ENCODE measurements at regions not wholly inside any gene's neighbourhood (a gene's known extent, or its start where the extent isn't known, plus 50 kb on each side); places are given as distances from the start of the nearest gene placed in this dataset.
"Not testable (repeated sequence)": the region's sequence is repeated elsewhere in the genome, so short reads cannot be mapped to it uniquely, and the experiment has no call there.

DNA sequence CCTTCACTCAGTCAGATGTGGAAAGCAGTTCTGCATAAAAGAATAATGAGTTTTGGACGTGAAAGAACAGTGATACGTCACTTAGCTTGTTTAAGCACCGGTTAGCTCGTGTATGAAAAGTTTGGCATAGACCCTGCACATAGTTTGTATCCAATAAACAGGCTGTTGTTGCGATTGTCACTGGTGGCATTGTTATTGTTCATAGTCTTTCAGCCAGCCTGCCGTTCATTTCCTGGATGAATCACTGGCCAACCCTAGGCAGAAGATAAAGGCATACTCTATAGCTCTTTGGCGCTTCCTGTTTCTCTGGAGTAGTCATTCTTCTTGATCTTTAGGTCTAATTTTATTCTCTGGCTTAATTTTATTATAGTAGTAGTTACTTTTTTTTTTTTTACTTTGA is 57.8 kb upstream of the ANKRD30A start:
- H3K4me3 ChIP-seq = no peak overlapping the region
- DNase-seq (no peak), ATAC-seq (ENCODE audit: insufficient read depth, low FRiP score) (no peak)
- H3K36me3 ChIP-seq (ENCODE audit: control insufficient read depth in 4 of 4, insufficient read depth in 4 of 4, low read length in 4 of 4) = no peaks in the 10 kb centered on the region
- H3K9me3 ChIP-seq (ENCODE audit: control insufficient read depth in 4 of 4, insufficient read depth in 3 of 4, low read length in 3 of 4) = peaks cover 0 to 6% (median 0%) of the 10 kb centered on the region in 4 donors
- TF ChIP-seq, protein P1, sequence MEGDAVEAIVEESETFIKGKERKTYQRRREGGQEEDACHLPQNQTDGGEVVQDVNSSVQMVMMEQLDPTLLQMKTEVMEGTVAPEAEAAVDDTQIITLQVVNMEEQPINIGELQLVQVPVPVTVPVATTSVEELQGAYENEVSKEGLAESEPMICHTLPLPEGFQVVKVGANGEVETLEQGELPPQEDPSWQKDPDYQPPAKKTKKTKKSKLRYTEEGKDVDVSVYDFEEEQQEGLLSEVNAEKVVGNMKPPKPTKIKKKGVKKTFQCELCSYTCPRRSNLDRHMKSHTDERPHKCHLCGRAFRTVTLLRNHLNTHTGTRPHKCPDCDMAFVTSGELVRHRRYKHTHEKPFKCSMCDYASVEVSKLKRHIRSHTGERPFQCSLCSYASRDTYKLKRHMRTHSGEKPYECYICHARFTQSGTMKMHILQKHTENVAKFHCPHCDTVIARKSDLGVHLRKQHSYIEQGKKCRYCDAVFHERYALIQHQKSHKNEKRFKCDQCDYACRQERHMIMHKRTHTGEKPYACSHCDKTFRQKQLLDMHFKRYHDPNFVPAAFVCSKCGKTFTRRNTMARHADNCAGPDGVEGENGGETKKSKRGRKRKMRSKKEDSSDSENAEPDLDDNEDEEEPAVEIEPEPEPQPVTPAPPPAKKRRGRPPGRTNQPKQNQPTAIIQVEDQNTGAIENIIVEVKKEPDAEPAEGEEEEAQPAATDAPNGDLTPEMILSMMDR (IDR thresholded peaks at IDR 0.05; ENCODE audit: control extremely low read depth, extremely low read depth) = no peak
- H3K4me1 ChIP-seq (ENCODE audit: control insufficient read depth in 5 of 5, insufficient read depth in 5 of 5, low read length in 5 of 5) = no peaks in the 10 kb centered on the region
- H3K27ac ChIP-seq (ENCODE audit: low read depth in 1 of 2, low read length in 1 of 2) = no peak overlapping the region
- no peak overlapping the region for H3K9ac ChIP-seq (ENCODE audit: insufficient read depth in 1 of 2, low read length in 2 of 2)
- no peaks in the 10 kb centered on the region for H3K27me3 ChIP-seq (ENCODE audit: control insufficient read depth in 3 of 3, insufficient read depth in 3 of 3, low read length in 2 of 3)
- 80 to 84% methylated on average over 7 of the region's 7 CpGs for WGBS, 2 donors

DNA sequence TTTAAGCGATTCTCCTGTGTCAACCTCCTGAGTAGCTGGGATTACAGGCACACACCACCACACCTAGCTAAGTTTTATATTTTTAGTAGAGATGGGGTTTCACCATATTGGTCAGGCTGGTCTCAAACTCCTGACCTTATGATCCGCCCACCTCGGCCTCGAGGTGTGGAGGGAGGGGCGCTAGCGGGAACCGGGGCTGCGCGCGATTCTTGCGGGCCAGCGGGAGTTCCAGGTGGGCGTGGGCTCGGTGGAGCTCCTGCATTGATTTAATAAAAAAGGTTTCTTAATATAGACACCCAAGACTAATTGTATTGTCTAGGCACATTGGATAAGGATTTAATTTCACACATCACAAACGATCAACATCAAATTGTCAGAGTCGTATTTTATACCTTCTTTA is 63.1 kb upstream of the ANKRD30A start:
- not testable (repeated sequence) for H3K27me3 ChIP-seq (ENCODE audit: control insufficient read depth in 3 of 3, insufficient read depth in 3 of 3, low read length in 2 of 3); H3K9ac ChIP-seq (ENCODE audit: insufficient read depth in 1 of 2, low read length in 2 of 2); DNase-seq; H3K27ac ChIP-seq (ENCODE audit: low read depth in 1 of 2, low read length in 1 of 2); H3K36me3 ChIP-seq (ENCODE audit: control insufficient read depth in 4 of 4, insufficient read depth in 4 of 4, low read length in 4 of 4); ATAC-seq (ENCODE audit: insufficient read depth, low FRiP score); H3K4me1 ChIP-seq (ENCODE audit: control insufficient read depth in 5 of 5, insufficient read depth in 5 of 5, low read length in 5 of 5); H3K9me3 ChIP-seq (ENCODE audit: control insufficient read depth in 4 of 4, insufficient read depth in 3 of 4, low read length in 3 of 4); H3K4me3 ChIP-seq
- 91 to 92% methylated on average over 16 of the region's 16 CpGs for WGBS, 2 donors

DNA sequence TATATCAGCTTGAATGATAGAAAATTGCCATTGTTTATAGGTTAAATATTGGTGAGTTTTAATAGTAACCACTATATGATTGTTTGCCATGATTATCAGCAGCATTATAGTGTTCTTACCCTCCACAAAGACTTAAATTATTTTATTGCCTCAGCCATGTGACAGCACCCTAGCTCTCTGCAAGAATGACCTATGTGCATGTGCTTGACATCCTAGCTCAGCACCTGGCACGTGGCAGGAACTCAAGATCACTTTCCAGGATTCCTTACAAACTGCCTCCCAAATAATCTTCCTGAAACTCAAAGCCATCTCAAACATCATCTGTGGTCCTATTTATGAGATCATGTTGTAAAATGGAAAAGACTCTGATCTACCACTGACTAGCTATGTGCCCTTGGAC is 68.1 kb upstream of the ANKRD30A start:
- ATAC-seq (ENCODE audit: insufficient read depth, low FRiP score) = no peak
- WGBS, 2 donors = 8 to 20% methylated on average over 1 of the region's 1 CpG

DNA sequence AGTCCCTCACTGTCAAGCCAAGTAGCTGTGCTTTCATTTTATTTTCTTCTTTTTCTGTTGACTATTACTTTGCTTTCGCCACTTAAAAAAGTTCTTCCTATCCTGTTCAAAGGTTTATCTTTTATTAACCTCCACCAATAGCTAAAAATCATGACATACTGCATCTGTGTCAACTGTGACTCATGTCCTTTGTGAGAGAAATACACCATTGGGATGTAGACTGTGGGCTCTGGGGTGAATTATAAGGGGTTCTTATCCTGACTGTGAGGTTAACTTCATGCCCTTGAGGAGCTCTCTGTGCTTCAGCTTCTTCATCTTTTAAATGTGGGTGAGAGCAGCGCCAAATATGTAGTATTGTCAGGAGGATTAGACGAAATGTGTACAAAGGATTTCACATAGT is 71.9 kb upstream of the ANKRD30A start:
- H3K9me3 ChIP-seq (ENCODE audit: control insufficient read depth in 4 of 4, insufficient read depth in 3 of 4, low read length in 3 of 4) = peaks cover 0 to 8% (median 3%) of the 10 kb centered on the region in 4 donors
- TF ChIP-seq, protein P1 (IDR thresholded peaks at IDR 0.05; ENCODE audit: control extremely low read depth, extremely low read depth) = no peak
- no peaks in the 10 kb centered on the region for H3K4me1 ChIP-seq (ENCODE audit: control insufficient read depth in 5 of 5, insufficient read depth in 5 of 5, low read length in 5 of 5)
- no peak overlapping the region for H3K4me3 ChIP-seq
- H3K27ac ChIP-seq (ENCODE audit: low read depth in 1 of 2, low read length in 1 of 2) = no peak overlapping the region
- H3K36me3 ChIP-seq (ENCODE audit: control insufficient read depth in 4 of 4, insufficient read depth in 4 of 4, low read length in 4 of 4) = no peaks in the 10 kb centered on the region
- ATAC-seq (ENCODE audit: insufficient read depth, low FRiP score) (no peak), DNase-seq (no peak)
- no peaks in the 10 kb centered on the region for H3K27me3 ChIP-seq (ENCODE audit: control insufficient read depth in 3 of 3, insufficient read depth in 3 of 3, low read length in 2 of 3)
- 74 to 75% methylated on average over 3 of the region's 3 CpGs for WGBS, 2 donors
- H3K9ac ChIP-seq (ENCODE audit: insufficient read depth in 1 of 2, low read length in 2 of 2) = no peak overlapping the region

More for the DNA sequence above, 68.1 kb upstream of the ANKRD30A start:
- Histone ChIP-seq H3K4me1 (ENCODE audit: control insufficient read depth in 5 of 5, insufficient read depth in 5 of 5, low read length in 5 of 5) (no peaks in the 10 kb centered on the region), H3K9me3 (ENCODE audit: control insufficient read depth in 4 of 4, insufficient read depth in 3 of 4, low read length in 3 of 4) (peaks cover 0 to 5% (median under 1%) of the 10 kb centered on the region in 4 donors), H3K4me3 (no peak overlapping the region), H3K27me3 (ENCODE audit: control insufficient read depth in 3 of 3, insufficient read depth in 3 of 3, low read length in 2 of 3) (no peaks in the 10 kb centered on the region), H3K27ac (ENCODE audit: low read depth in 1 of 2, low read length in 1 of 2) (no peak overlapping the region), H3K9ac (ENCODE audit: insufficient read depth in 1 of 2, low read length in 2 of 2) (no peak overlapping the region), H3K36me3 (ENCODE audit: control insufficient read depth in 4 of 4, insufficient read depth in 4 of 4, low read length in 4 of 4) (no peaks in the 10 kb centered on the region)
- TF ChIP-seq, protein P1 (IDR thresholded peaks at IDR 0.05; ENCODE audit: control extremely low read depth, extremely low read depth) = no peak
- DNase-seq = no peak

DNA sequence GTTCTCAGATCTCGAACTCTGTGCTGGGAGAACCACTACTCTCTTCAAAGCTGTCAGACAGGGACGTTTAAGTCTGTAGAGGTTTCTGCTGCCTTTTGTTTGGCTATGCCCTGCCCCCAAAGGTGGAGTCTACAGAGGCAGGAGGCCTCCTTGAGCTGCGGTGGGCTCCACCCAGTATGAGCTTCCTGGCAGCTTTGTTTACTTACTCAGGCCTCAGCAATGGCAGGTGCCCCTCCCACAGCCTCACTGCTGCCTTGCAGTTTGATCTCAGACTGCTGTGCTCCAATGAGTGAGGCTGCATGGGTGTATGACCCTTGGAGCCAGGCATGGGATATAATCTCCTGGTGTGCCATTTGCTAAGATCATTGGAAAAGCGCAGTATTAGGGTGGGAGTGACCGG is 75.4 kb upstream of the ANKRD30A start:
- not testable (repeated sequence) for H3K36me3 ChIP-seq (ENCODE audit: control insufficient read depth in 4 of 4, insufficient read depth in 4 of 4, low read length in 4 of 4); H3K27ac ChIP-seq (ENCODE audit: low read depth in 1 of 2, low read length in 1 of 2); H3K9me3 ChIP-seq (ENCODE audit: control insufficient read depth in 4 of 4, insufficient read depth in 3 of 4, low read length in 3 of 4); ATAC-seq (ENCODE audit: insufficient read depth, low FRiP score); H3K27me3 ChIP-seq (ENCODE audit: control insufficient read depth in 3 of 3, insufficient read depth in 3 of 3, low read length in 2 of 3); H3K4me3 ChIP-seq; DNase-seq; H3K9ac ChIP-seq (ENCODE audit: insufficient read depth in 1 of 2, low read length in 2 of 2); H3K4me1 ChIP-seq (ENCODE audit: control insufficient read depth in 5 of 5, insufficient read depth in 5 of 5, low read length in 5 of 5)
- 87 to 89% methylated on average over 5 of the region's 5 CpGs for WGBS, 2 donors

DNA sequence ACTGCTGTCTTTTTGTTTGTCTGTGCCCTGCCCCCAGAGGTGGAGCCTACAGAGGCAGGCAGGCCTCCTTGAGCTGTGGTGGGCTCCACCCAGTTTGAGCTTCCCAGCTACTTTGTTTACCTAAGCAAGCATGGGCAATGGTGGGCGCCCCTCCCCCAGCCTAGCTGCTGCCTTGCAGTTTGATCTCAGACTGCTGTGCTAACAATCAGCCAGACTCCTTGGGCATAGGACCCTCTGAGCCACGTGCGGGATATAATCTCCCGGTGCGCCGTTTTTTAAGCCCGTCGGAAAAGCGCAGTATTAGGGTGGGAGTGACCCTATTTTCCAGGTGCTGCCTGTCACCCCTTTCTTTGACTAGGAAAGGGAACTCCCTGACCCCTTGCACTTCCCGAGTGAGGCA is 81.1 kb upstream of the ANKRD30A start:
- 92% methylated on average over 10 of the region's 10 CpGs for WGBS, 2 donors
- DNase-seq; H3K36me3 ChIP-seq (ENCODE audit: control insufficient read depth in 4 of 4, insufficient read depth in 4 of 4, low read length in 4 of 4); H3K27ac ChIP-seq (ENCODE audit: low read depth in 1 of 2, low read length in 1 of 2); H3K4me1 ChIP-seq (ENCODE audit: control insufficient read depth in 5 of 5, insufficient read depth in 5 of 5, low read length in 5 of 5); H3K4me3 ChIP-seq; H3K27me3 ChIP-seq (ENCODE audit: control insufficient read depth in 3 of 3, insufficient read depth in 3 of 3, low read length in 2 of 3); ATAC-seq (ENCODE audit: insufficient read depth, low FRiP score); H3K9ac ChIP-seq (ENCODE audit: insufficient read depth in 1 of 2, low read length in 2 of 2); H3K9me3 ChIP-seq (ENCODE audit: control insufficient read depth in 4 of 4, insufficient read depth in 3 of 4, low read length in 3 of 4): not testable (repeated sequence)
